B cell (primary cell): ENCODE measurements at regions not wholly inside any gene's neighbourhood (a gene's known extent, or its start where the extent isn't known, plus 50 kb on each side); places are given as distances from the start of the nearest gene placed in this dataset.

Experiments used
- CTCF ChIP-seq: fragments of 200-600 bp; IDR thresholded peaks from one replicate; pipeline ENCODE4 v1.8.0; 2022; ENCODE audit warnings: antibody characterized with exemption, mild to moderate bottlenecking
- EZH2 ChIP-seq: IDR thresholded peaks from 2 replicates; pipeline ENCODE4 v1.6.1; 2012; ENCODE audit warnings: borderline replicate concordance, low read depth, mild to moderate bottlenecking, moderate library complexity, low read length; ENCODE audit not compliant: insufficient read depth, poor library complexity, severe bottlenecking

- TF ChIP-seq CTCF: no peak
- no peak for TF ChIP-seq EZH2
Measured at GRCh38 chr3:117606866-117607265, 897.3 kb downstream of the TUSC7 start.
